Neuronal stem cell (in vitro differentiated cells): ENCODE measurements at regions not wholly inside any gene's neighbourhood (a gene's known extent, or its start where the extent isn't known, plus 50 kb on each side); places are given as distances from the start of the nearest gene placed in this dataset.

Experiments used
- DNase-seq: peaks from one replicate; pipeline ENCODE4 v3.0.0-alpha.2; 2013; ENCODE audit warnings: low spot score
- H2AFZ ChIP-seq: one replicate; pipeline ENCODE4 v1.6.1; 2013; ENCODE audit warnings: mild to moderate bottlenecking, low read length, inconsistent platforms
- H2AK5ac ChIP-seq: 2 replicates; pipeline ENCODE4 v1.6.1; 2013; ENCODE audit warnings: low read depth, mild to moderate bottlenecking, inconsistent platforms, low read length, moderate library complexity, mixed read lengths
- H2BK120ac ChIP-seq: 2 replicates; pipeline ENCODE4 v1.6.1; 2013; ENCODE audit warnings: low read depth, mild to moderate bottlenecking, inconsistent platforms, low read length, moderate library complexity, mixed read lengths
- H2BK12ac ChIP-seq: one replicate; pipeline ENCODE4 v1.6.1; 2013; ENCODE audit warnings: low read length, inconsistent platforms
- H2BK15ac ChIP-seq: 2 replicates; pipeline ENCODE4 v1.6.1; 2013; ENCODE audit warnings: mild to moderate bottlenecking, low read length, inconsistent platforms, mixed read lengths
- H2BK5ac ChIP-seq: one replicate; pipeline ENCODE4 v1.6.1; 2013; ENCODE audit warnings: inconsistent platforms, mild to moderate bottlenecking, low read length, moderate library complexity
- H3K14ac ChIP-seq: one replicate; pipeline ENCODE4 v1.6.1; 2013; ENCODE audit warnings: low read length, inconsistent platforms
- H3K18ac ChIP-seq: 2 replicates; pipeline ENCODE4 v1.6.1; 2013; ENCODE audit warnings: low read length, inconsistent platforms
- H3K23ac ChIP-seq: 2 replicates; pipeline ENCODE4 v1.6.1; 2013; ENCODE audit warnings: low read depth, mild to moderate bottlenecking, mixed read lengths, low read length, inconsistent platforms; ENCODE audit not compliant: poor library complexity
- H3K27ac ChIP-seq: replicated peaks from 3 replicates; pipeline ENCODE4 v1.5.1; 2013; ENCODE audit warnings: low read length, inconsistent platforms
- H3K27me3 ChIP-seq, 3 experiments: 2 replicates each; pipeline ENCODE4 v1.6.1; 2013; ENCODE audit warnings: low read length in 3 of 3, mild to moderate bottlenecking in 2 of 3, inconsistent platforms in 1 of 3, low read depth in 1 of 3, mixed read lengths in 1 of 3, moderate library complexity in 1 of 3; ENCODE audit not compliant: control insufficient read depth in 3 of 3, insufficient read depth in 3 of 3
- H3K36me3 ChIP-seq, 2 donors: replicated peaks in 1 of 2; 2 replicates each; pipeline ENCODE4 v1.6.1; 2013; ENCODE audit warnings: low read length in 2 of 2; ENCODE audit not compliant: control insufficient read depth in 2 of 2, insufficient read depth in 2 of 2
- H3K4ac ChIP-seq: 2 replicates; pipeline ENCODE4 v1.6.1; 2013; ENCODE audit warnings: inconsistent platforms, mild to moderate bottlenecking, low read length, moderate library complexity
- H3K4me1 ChIP-seq, 2 donors: 1 replicate in 1 of 2; 2 replicates in 1 of 2; pipeline ENCODE4 v1.6.1; 2013; ENCODE audit warnings: low read length in 2 of 2, low read depth in 1 of 2; ENCODE audit not compliant: control insufficient read depth in 2 of 2, insufficient read depth in 1 of 2
- H3K4me2 ChIP-seq: one replicate; pipeline ENCODE4 v1.6.1; 2013; ENCODE audit warnings: mild to moderate bottlenecking, low read length, inconsistent platforms; ENCODE audit not compliant: insufficient read depth, poor library complexity, severe bottlenecking
- H3K4me3 ChIP-seq, 2 donors: 2 replicates each; pipeline ENCODE4 v1.5.1; 2013; ENCODE audit warnings: low read length in 2 of 2, mild to moderate bottlenecking in 2 of 2, inconsistent platforms in 1 of 2, moderate library complexity in 1 of 2
- H3K79me1 ChIP-seq: one replicate; pipeline ENCODE4 v1.6.1; 2013; ENCODE audit warnings: low read depth, mild to moderate bottlenecking, inconsistent platforms, low read length, moderate library complexity
- H3K9ac ChIP-seq: one replicate; pipeline ENCODE4 v1.6.1; 2013; ENCODE audit warnings: mild to moderate bottlenecking, low read depth, low read length, inconsistent platforms; ENCODE audit not compliant: poor library complexity
- H3K9me3 ChIP-seq, 2 donors: replicated peaks in 1 of 2; 2 replicates each; pipeline versions ENCODE3 to v1.6.1; 2013; ENCODE audit warnings: low read length in 2 of 2, mild to moderate bottlenecking in 2 of 2, inconsistent platforms in 1 of 2, low read depth in 1 of 2, mixed read lengths in 1 of 2, moderate library complexity in 1 of 2; ENCODE audit not compliant: control insufficient read depth in 2 of 2, insufficient read depth in 1 of 2
- H4K8ac ChIP-seq: one replicate; pipeline ENCODE4 v1.6.1; 2013; ENCODE audit warnings: low read depth, mild to moderate bottlenecking, inconsistent platforms, low read length, moderate library complexity
- H4K91ac ChIP-seq: one replicate; pipeline ENCODE4 v1.6.1; 2013; ENCODE audit warnings: low read length, low read depth, mild to moderate bottlenecking, inconsistent platforms; ENCODE audit not compliant: poor library complexity
- WGBS, 2 donors: extraction: QIAGEN DNeasy Blood & Tissue Kit; methylation state at CpG; one replicate each; pipeline ENCODE4 v1.1.7; 2013; ENCODE audit warnings: missing lambda C conversion rate in 2 of 2, mixed read lengths in 1 of 2; ENCODE audit not compliant: insufficient read length in 2 of 2, insufficient replicate concordance in 1 of 2; ENCODE audit errors: extremely low coverage in 2 of 2; 5-methylcytosine and 5-hydroxymethylcytosine counted together

DNA sequence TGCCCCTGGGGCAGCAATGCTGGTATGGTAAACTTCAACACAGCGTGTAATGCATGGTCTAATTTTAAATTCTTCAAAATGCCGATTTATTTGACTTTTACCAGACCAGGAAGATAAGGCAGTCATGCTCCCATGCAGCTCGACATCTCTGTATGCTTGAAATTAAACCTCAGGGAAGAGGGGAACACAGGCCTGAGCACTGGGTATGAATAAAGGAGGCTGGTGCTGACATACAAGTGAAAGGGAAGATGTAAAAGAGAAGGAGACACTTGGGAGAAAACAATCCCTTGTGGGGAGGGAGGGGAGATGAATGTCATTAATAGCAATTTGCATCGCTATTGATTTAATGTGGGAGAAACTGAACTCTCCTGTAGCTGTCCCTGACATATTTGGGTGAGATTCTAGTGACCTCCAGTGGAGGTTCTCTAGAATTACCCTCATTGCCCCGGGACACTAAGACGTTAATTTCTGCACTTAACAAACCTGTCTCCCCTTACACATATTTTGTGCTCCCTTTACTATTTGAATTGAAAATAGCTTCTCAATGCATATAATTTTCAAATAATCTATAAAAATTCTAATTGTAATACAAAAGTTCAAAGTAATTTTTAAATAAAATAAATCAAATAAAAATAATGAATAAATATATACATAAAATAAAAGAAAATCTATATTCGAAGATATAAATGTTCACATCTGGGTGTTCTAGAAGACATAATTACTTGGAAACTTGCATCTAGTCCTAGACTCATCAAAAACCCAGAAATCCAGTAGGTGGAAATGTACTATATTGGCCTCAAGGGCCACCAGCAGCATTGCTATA lies 283.1 kb downstream of the LMX1A start:
- H3K27ac ChIP-seq: no peak overlapping the region
- DNase-seq: peak; percentile 47

DNA sequence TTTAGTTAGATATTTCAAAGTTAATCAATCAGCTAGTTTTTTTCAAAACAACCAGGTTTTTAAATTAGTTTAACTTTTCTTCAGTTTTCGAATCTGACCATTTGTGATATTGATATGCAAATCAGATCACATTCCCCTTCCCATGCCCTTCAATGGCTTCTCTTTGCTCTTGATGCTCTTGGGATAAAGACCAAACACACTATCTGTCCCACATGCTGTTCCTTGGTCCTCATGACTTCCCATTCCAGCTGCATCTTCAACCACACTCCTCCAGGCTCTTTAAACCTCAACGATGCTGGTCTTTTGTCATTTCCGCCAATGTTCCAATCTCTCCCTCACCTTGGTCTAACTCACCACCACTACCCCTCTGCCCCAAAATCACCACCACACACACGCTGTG lies 285.8 kb downstream of the LMX1A start:
- Histone ChIP-seq H3K4ac (no peak overlapping the region), H3K23ac (no peak overlapping the region), H4K91ac (no peak overlapping the region), H3K27ac (no peak overlapping the region), H3K18ac (no peak overlapping the region), H2AFZ (no peak overlapping the region), H3K4me3 (no peak overlapping the region), H3K9ac (no peak overlapping the region), H3K4me1 (peaks cover 0 to 2% of the 10 kb centered on the region in 2 donors), H2BK120ac (no peak overlapping the region), H3K27me3 (no peaks in the 10 kb centered on the region), H2AK5ac (no peak overlapping the region), H2BK12ac (no peak overlapping the region), H3K79me1 (no peaks in the 10 kb centered on the region), H3K14ac (no peak overlapping the region), H2BK15ac (no peak overlapping the region), H4K8ac (no peak overlapping the region), H3K4me2 (no peak overlapping the region), H3K9me3 (no peaks in the 10 kb centered on the region), H3K36me3 (no peaks in the 10 kb centered on the region), H2BK5ac (no peak overlapping the region)
- DNase-seq: no peak
- no CpG with 5 or more reads among the region's 4 CpGs for WGBS, 2 donors

More for the DNA sequence above, 283.1 kb downstream of the LMX1A start:
- Histone ChIP-seq H3K4me3 (no peak overlapping the region), H2BK120ac (no peak overlapping the region), H2BK15ac (no peak overlapping the region), H4K8ac (no peak overlapping the region), H3K4me1 (peaks cover 0 to 2% of the 10 kb centered on the region in 2 donors), H2BK12ac (no peak overlapping the region), H4K91ac (no peak overlapping the region), H3K36me3 (no peaks in the 10 kb centered on the region), H3K14ac (no peak overlapping the region), H3K9ac (no peak overlapping the region), H3K4me2 (no peak overlapping the region), H2BK5ac (no peak overlapping the region), H3K4ac (no peak overlapping the region), H3K79me1 (no peaks in the 10 kb centered on the region), H3K23ac (no peak overlapping the region), H3K27me3 (no peaks in the 10 kb centered on the region), H2AFZ (peak overlapping the region; percentile 8), H3K9me3 (no peaks in the 10 kb centered on the region), H2AK5ac (no peak overlapping the region), H3K18ac (no peak overlapping the region)
- no CpG with 5 or more reads among the region's 7 CpGs for WGBS, 2 donors

DNA sequence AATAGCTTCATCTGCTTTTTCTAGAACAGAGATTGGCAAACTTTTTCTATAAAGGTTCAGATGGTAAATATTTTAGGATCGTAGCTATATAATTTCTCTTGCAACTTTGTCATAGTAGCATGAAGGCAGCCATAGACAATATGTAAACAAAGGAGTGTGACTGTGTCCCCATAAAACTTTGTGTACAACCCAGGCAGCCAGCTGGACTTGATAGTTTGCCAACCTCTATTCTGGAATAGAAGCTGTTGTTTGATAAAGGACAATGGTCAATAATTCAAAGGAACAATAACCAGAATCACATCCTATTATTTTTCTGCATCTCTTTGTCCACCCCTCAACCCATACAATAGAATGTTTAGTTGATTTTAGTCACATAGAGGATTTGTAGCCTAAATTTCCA lies 286.7 kb downstream of the LMX1A start:
- no peak overlapping the region for H3K18ac ChIP-seq
- H3K36me3 ChIP-seq: no peaks in the 10 kb centered on the region
- no peak overlapping the region for H4K8ac ChIP-seq
- no peak overlapping the region for H3K27ac ChIP-seq
- peaks cover 0 to 2% of the 10 kb centered on the region in 2 donors for H3K4me1 ChIP-seq
- no peak overlapping the region for H2BK12ac ChIP-seq
- no peak overlapping the region for H2BK15ac ChIP-seq
- no CpG with 5 or more reads among the region's 1 CpG for WGBS, 2 donors
- H4K91ac ChIP-seq: no peak overlapping the region
- H2BK120ac ChIP-seq: no peak overlapping the region
- no peaks in the 10 kb centered on the region for H3K79me1 ChIP-seq
- no peak overlapping the region for H3K23ac ChIP-seq
- no peaks in the 10 kb centered on the region for H3K9me3 ChIP-seq
- no peak for DNase-seq
- H3K14ac ChIP-seq: no peak overlapping the region
- no peak overlapping the region for H3K9ac ChIP-seq
- no peak overlapping the region for H3K4me3 ChIP-seq
- no peaks in the 10 kb centered on the region for H3K27me3 ChIP-seq
- H3K4ac ChIP-seq: no peak overlapping the region
- H2AK5ac ChIP-seq: no peak overlapping the region
- H2BK5ac ChIP-seq: no peak overlapping the region
- no peak overlapping the region for H3K4me2 ChIP-seq
- no peak overlapping the region for H2AFZ ChIP-seq

DNA sequence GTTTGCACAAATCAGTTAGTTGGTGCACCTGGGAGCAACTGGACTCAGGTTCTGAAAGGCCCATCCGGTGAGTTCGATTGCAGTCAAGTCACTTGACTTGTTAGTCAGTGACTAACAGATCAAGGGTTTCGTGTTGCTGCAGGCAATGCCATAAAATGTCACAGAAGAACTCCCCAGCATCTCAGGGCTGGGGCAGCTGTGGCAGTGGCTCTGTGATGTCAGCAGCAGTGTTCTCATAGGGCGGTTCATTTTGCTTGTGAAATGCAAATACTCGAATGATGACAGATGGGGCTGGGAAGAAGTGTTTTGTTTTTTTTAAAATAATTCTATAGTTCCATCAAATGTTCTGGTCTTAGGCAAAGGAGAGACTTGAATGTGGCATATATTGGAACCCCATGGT lies 287.8 kb downstream of the LMX1A start:
- Histone ChIP-seq H2BK15ac (no peak overlapping the region), H2BK120ac (no peak overlapping the region), H3K4me1 (peaks cover 0 to 2% of the 10 kb centered on the region in 2 donors), H3K36me3 (no peaks in the 10 kb centered on the region), H3K4me3 (no peak overlapping the region), H4K91ac (no peak overlapping the region), H3K27me3 (no peaks in the 10 kb centered on the region), H3K9me3 (no peaks in the 10 kb centered on the region), H3K4ac (no peak overlapping the region), H3K23ac (no peak overlapping the region), H3K14ac (no peak overlapping the region), H3K79me1 (no peaks in the 10 kb centered on the region), H3K27ac (no peak overlapping the region), H2AK5ac (no peak overlapping the region), H3K18ac (no peak overlapping the region), H2AFZ (no peak overlapping the region), H2BK5ac (no peak overlapping the region), H4K8ac (no peak overlapping the region), H2BK12ac (no peak overlapping the region), H3K4me2 (no peak overlapping the region), H3K9ac (no peak overlapping the region)
- no peak for DNase-seq
- WGBS, 2 donors: no CpG with 5 or more reads among the region's 5 CpGs
